SK-N-MC (cell line): ENCODE measurements at regions not wholly inside any gene's neighbourhood (a gene's known extent, or its start where the extent isn't known, plus 50 kb on each side); places are given as distances from the start of the nearest gene placed in this dataset.
"Not testable (repeated sequence)": the region's sequence is repeated elsewhere in the genome, so short reads cannot be mapped to it uniquely, and the experiment has no call there.

Experiments
- DNase-seq: peaks from one replicate; pipeline ENCODE4 v3.0.0-alpha.2; 2011; ENCODE audit warnings: low read depth, low spot score
- H3K27ac ChIP-seq: fragments of 200-600 bp; sonication (generic); 2 replicates; pipeline ENCODE4 v1.5.1; 2016; ENCODE audit warnings: mixed run types
- H3K36me3 ChIP-seq: fragments of 200-600 bp; sonication (generic); 2 replicates; pipeline ENCODE4 v1.6.1; 2017; ENCODE audit warnings: antibody characterized with exemption, low read length, mixed read lengths; ENCODE audit not compliant: insufficient read depth
- H3K4me3 ChIP-seq: fragments of 200-600 bp; sonication (generic); 2 replicates; pipeline ENCODE4 v1.5.1; 2016
- H3K9ac ChIP-seq: fragments of 200-600 bp; sonication (generic); 2 replicates; pipeline ENCODE4 v1.8.0; 2017; ENCODE audit warnings: mixed run types, mixed read lengths; ENCODE audit not compliant: insufficient read length
- H3K9me3 ChIP-seq: fragments of 200-600 bp; sonication (generic); 2 replicates; pipeline ENCODE4 v1.6.1; 2017; ENCODE audit warnings: low read depth, mild to moderate bottlenecking, antibody characterized with exemption, low read length, moderate library complexity, mixed read lengths
- EZH2 ChIP-seq: fragments of 200-600 bp; sonication (generic); IDR thresholded peaks from one replicate; pipeline ENCODE4 v1.6.1; 2017; ENCODE audit warnings: antibody characterized with exemption
- FOXP2 ChIP-seq: optimal IDR thresholded peaks from 2 replicates; pipeline ENCODE3; 2011; ENCODE audit warnings: mild to moderate bottlenecking, moderate library complexity; ENCODE audit not compliant: insufficient read depth; ENCODE audit errors: extremely low read length, control extremely low read depth
- POLR2AphosphoS5 ChIP-seq: IDR thresholded peaks from 2 replicates; pipeline ENCODE4 v1.6.1; 2012; ENCODE audit warnings: mild to moderate bottlenecking, low read depth, low read length, borderline replicate concordance

- H3K27ac ChIP-seq: no peak overlapping the region
- no peaks in the 10 kb centered on the region for H3K36me3 ChIP-seq
- no peak for DNase-seq
- H3K9ac ChIP-seq: no peak overlapping the region
- TF ChIP-seq EZH2 (no peak), FOXP2 (no peak), POLR2AphosphoS5 (no peak)
- H3K4me3 ChIP-seq: no peak overlapping the region
- H3K9me3 ChIP-seq: no peaks in the 10 kb centered on the region
These were observed 472.3 kb upstream of the EYS start for GRCh38 chr6:66179361-66179760.

GRCh38 chr6:66173587-66173986 is 466.6 kb upstream of the EYS start:
- TF ChIP-seq POLR2AphosphoS5 (no peak), EZH2 (no peak), FOXP2 (no peak)
- H3K36me3 ChIP-seq: no peaks in the 10 kb centered on the region
- no peak overlapping the region for H3K4me3 ChIP-seq
- H3K9me3 ChIP-seq: no peaks in the 10 kb centered on the region
- no peak for DNase-seq
- no peak overlapping the region for H3K9ac ChIP-seq
- no peak overlapping the region for H3K27ac ChIP-seq

GRCh38 chr6:66166713-66167112 is 459.7 kb upstream of the EYS start:
- not testable (repeated sequence) for H3K9ac ChIP-seq, H3K36me3 ChIP-seq, H3K9me3 ChIP-seq, H3K4me3 ChIP-seq, H3K27ac ChIP-seq, DNase-seq

- TF ChIP-seq EZH2 (no peak), FOXP2 (no peak), POLR2AphosphoS5 (no peak)
- H3K4me3 ChIP-seq: no peak overlapping the region
- H3K9ac ChIP-seq: no peak overlapping the region
- no peak overlapping the region for H3K27ac ChIP-seq
- H3K9me3 ChIP-seq: peaks cover 6% of the 10 kb centered on the region; the same call in 1 of the 2 replicates
- H3K36me3 ChIP-seq: no peaks in the 10 kb centered on the region
- no peak for DNase-seq
These were observed 454.6 kb upstream of the EYS start for GRCh38 chr6:66161546-66162108.

GRCh38 chr6:66159937-66160336 is 452.9 kb upstream of the EYS start:
- TF ChIP-seq POLR2AphosphoS5: no peak
- TF ChIP-seq EZH2: no peak
- no peak for TF ChIP-seq FOXP2
- no peak for DNase-seq
- peaks cover 6% of the 10 kb centered on the region; the same call in 1 of the 2 replicates for H3K9me3 ChIP-seq
- no peaks in the 10 kb centered on the region for H3K36me3 ChIP-seq
- no peak overlapping the region for H3K27ac ChIP-seq
- no peak overlapping the region for H3K9ac ChIP-seq
- H3K4me3 ChIP-seq: no peak overlapping the region

GRCh38 chr6:66153247-66153646 is 446.2 kb upstream of the EYS start:
- DNase-seq: no peak
- TF ChIP-seq FOXP2: no peak
- no peak for TF ChIP-seq POLR2AphosphoS5
- TF ChIP-seq EZH2: no peak
- no peak overlapping the region for H3K9ac ChIP-seq
- H3K4me3 ChIP-seq: no peak overlapping the region
- no peak overlapping the region for H3K27ac ChIP-seq
- no peaks in the 10 kb centered on the region for H3K9me3 ChIP-seq
- H3K36me3 ChIP-seq: no peaks in the 10 kb centered on the region

GRCh38 chr6:66149132-66149531 is 442.1 kb upstream of the EYS start:
- Histone ChIP-seq H3K27ac (no peak overlapping the region), H3K9me3 (no peaks in the 10 kb centered on the region), H3K9ac (no peak overlapping the region), H3K36me3 (no peaks in the 10 kb centered on the region), H3K4me3 (no peak overlapping the region)
- no peak for TF ChIP-seq POLR2AphosphoS5
- no peak for DNase-seq

GRCh38 chr6:66145867-66146266 is 438.8 kb upstream of the EYS start:
- no peak overlapping the region for H3K4me3 ChIP-seq
- no peak for DNase-seq
- no peaks in the 10 kb centered on the region for H3K9me3 ChIP-seq
- TF ChIP-seq EZH2 (no peak), FOXP2 (no peak), POLR2AphosphoS5 (no peak)
- H3K9ac ChIP-seq: no peak overlapping the region
- no peak overlapping the region for H3K27ac ChIP-seq
- H3K36me3 ChIP-seq: no peaks in the 10 kb centered on the region

- H3K27ac ChIP-seq: no peak overlapping the region
- H3K4me3 ChIP-seq: no peak overlapping the region
- no peaks in the 10 kb centered on the region for H3K36me3 ChIP-seq
- no peak for DNase-seq
- TF ChIP-seq POLR2AphosphoS5: no peak
- TF ChIP-seq EZH2: no peak
- no peak for TF ChIP-seq FOXP2
- no peaks in the 10 kb centered on the region for H3K9me3 ChIP-seq
- H3K9ac ChIP-seq: no peak overlapping the region
These were observed 427.0 kb upstream of the EYS start for GRCh38 chr6:66134021-66134420.

GRCh38 chr6:66128656-66129055 is 421.6 kb upstream of the EYS start:
- Histone ChIP-seq H3K4me3 (no peak overlapping the region), H3K27ac (peak overlapping the region; percentile 58; the same call in 1 of the 2 replicates), H3K9ac (no peak overlapping the region), H3K36me3 (no peaks in the 10 kb centered on the region), H3K9me3 (no peaks in the 10 kb centered on the region)
- TF ChIP-seq EZH2 (no peak), FOXP2 (no peak), POLR2AphosphoS5 (peak; percentile 27; the same call in 1 of the 2 replicates)
- peak; percentile 75 for DNase-seq
